ENCODE measurements at regions not wholly inside any gene's neighbourhood (a gene's known extent, or its start where the extent isn't known, plus 50 kb on each side); places are given as distances from the start of the nearest gene placed in this dataset.

DNA sequence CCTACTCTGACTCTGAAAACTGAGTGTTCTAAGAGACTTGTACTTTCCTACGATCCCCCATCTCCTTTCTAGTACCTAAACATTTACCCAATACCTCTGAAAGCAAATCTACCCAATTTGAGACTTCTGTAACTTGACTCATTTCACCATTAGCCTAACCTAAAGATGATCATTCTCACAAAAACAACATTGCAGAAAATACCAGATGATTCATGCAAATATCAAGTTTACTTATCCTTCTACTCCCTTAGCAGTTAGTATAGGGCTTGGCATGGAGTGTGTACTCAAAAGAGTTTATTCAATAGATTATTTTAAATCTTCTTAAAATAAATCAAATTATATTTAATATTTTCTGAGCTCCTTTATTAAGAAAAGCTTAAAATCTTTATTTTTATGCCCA lies 89.6 kb downstream of the NR4A2 start:
- Histone ChIP-seq H3K9me1 (replicated peaks; ENCODE audit: control insufficient read depth, extremely low read depth, insufficient read depth, low read length) (no peaks in the 10 kb centered on the region), H3K4me3 (replicated peaks in 1 of 3; ENCODE audit: insufficient read depth in 1 of 3, low read depth in 1 of 3, low read length in 3 of 3) (no peak overlapping the region), H4K20me1 (replicated peaks; ENCODE audit: control insufficient read depth, extremely low read depth, insufficient read depth, low read length) (no peaks in the 10 kb centered on the region), H2AFZ (ENCODE audit: low read depth, low read length) (no peak overlapping the region), H3K9ac (replicated peaks; ENCODE audit: extremely low read depth, insufficient read depth, low read length) (no peak overlapping the region), H3K79me2 (ENCODE audit: control insufficient read depth, insufficient read depth, low read length) (no peaks in the 10 kb centered on the region), H3K36me3 (ENCODE audit: control insufficient read depth in 2 of 2, extremely low read depth in 1 of 2, insufficient read depth in 2 of 2, low read length in 2 of 2) (no peaks in the 10 kb centered on the region), H3K4me1 (ENCODE audit: control insufficient read depth, extremely low read depth, insufficient read depth, low read length) (no peaks in the 10 kb centered on the region), H3K27ac (ENCODE audit: insufficient read depth, low read depth, low read length) (no peak overlapping the region), H3K9me3 (replicated peaks; ENCODE audit: control insufficient read depth, insufficient read depth, low read length) (no peaks in the 10 kb centered on the region), H3K4me2 (ENCODE audit: insufficient read depth, low read length) (no peak overlapping the region), H3K27me3 (ENCODE audit: control insufficient read depth in 2 of 2, insufficient read depth in 2 of 2, low read length in 2 of 2) (no peaks in the 10 kb centered on the region)
- ChIA-PET POLR2A (no interaction called here), CTCF (no interaction called here)
- BruUV-seq (replicated peaks): no TSS peak
- intact Hi-C loops (cut with micrococcal nuclease): no loop called here
- dilution Hi-C loops (cut with MboI; ENCODE audit: extremely low pct_ligation_motif_present, low sequenced_read_pairs): no loop called here
- TF ChIP-seq JUN (IDR thresholded peaks at IDR 0.05; ENCODE audit: borderline replicate concordance, insufficient read depth, insufficient read length, low read depth) (no peak), POLR2AphosphoS5 (IDR thresholded peaks at IDR 0.05; ENCODE audit: insufficient read depth, low read depth, low read length) (no peak), FOS (IDR thresholded peaks at IDR 0.05; ENCODE audit: borderline replicate concordance, insufficient read depth, low read length) (no peak), MAX (IDR thresholded peaks at IDR 0.05; ENCODE audit: insufficient read depth, insufficient read length) (no peak), POLR2A (IDR thresholded peaks at IDR 0.05; ENCODE audit: low read depth, low read length) (no peak), EZH2 (IDR thresholded peaks at IDR 0.05; ENCODE audit: borderline replicate concordance, low read depth, low read length, severe bottlenecking) (no peak)
- FAIRE-seq (no peak), DNase-seq (ENCODE audit: low read depth, low spot score) (no peak)

- H3K9me1 ChIP-seq (replicated peaks; ENCODE audit: control insufficient read depth, extremely low read depth, insufficient read depth, low read length): no peaks in the 10 kb centered on the region
- no peaks in the 10 kb centered on the region for H4K20me1 ChIP-seq (replicated peaks; ENCODE audit: control insufficient read depth, extremely low read depth, insufficient read depth, low read length)
- no peak overlapping the region for H3K4me3 ChIP-seq (replicated peaks in 1 of 3; ENCODE audit: insufficient read depth in 1 of 3, low read depth in 1 of 3, low read length in 3 of 3)
- H2AFZ ChIP-seq (ENCODE audit: low read depth, low read length): no peak overlapping the region
- ChIA-PET POLR2A (no interaction called here), CTCF (no interaction called here)
- H3K4me2 ChIP-seq (ENCODE audit: insufficient read depth, low read length): no peak overlapping the region
- no peak for DNase-seq (ENCODE audit: low read depth, low spot score)
- no peaks in the 10 kb centered on the region for H3K4me1 ChIP-seq (ENCODE audit: control insufficient read depth, extremely low read depth, insufficient read depth, low read length)
- TF ChIP-seq POLR2AphosphoS5 (IDR thresholded peaks at IDR 0.05; ENCODE audit: insufficient read depth, low read depth, low read length) (no peak), POLR2A (IDR thresholded peaks at IDR 0.05; ENCODE audit: low read depth, low read length) (no peak), MYC (IDR thresholded peaks at IDR 0.05; ENCODE audit: low read depth, low read length) (no peak), JUN (IDR thresholded peaks at IDR 0.05; ENCODE audit: borderline replicate concordance, insufficient read depth, insufficient read length, low read depth) (no peak), CTCF (IDR thresholded peaks at IDR 0.05; ENCODE audit: extremely low read depth in 1 of 2, insufficient read depth in 1 of 2, low read depth in 1 of 2, low read length in 2 of 2) (no peak), EZH2 (IDR thresholded peaks at IDR 0.05; ENCODE audit: borderline replicate concordance, low read depth, low read length, severe bottlenecking) (no peak), FOS (IDR thresholded peaks at IDR 0.05; ENCODE audit: borderline replicate concordance, insufficient read depth, low read length) (no peak)
- no peaks in the 10 kb centered on the region for H3K36me3 ChIP-seq (ENCODE audit: control insufficient read depth in 2 of 2, extremely low read depth in 1 of 2, insufficient read depth in 2 of 2, low read length in 2 of 2)
- dilution Hi-C loops (cut with MboI; ENCODE audit: extremely low pct_ligation_motif_present, low sequenced_read_pairs): no loop called here
- no peak for FAIRE-seq
- BruUV-seq (replicated peaks): no TSS peak
- no peaks in the 10 kb centered on the region for H3K27me3 ChIP-seq (ENCODE audit: control insufficient read depth in 2 of 2, insufficient read depth in 2 of 2, low read length in 2 of 2)
- H3K9ac ChIP-seq (replicated peaks; ENCODE audit: extremely low read depth, insufficient read depth, low read length): no peak overlapping the region
- intact Hi-C loops (cut with micrococcal nuclease): no loop called here
- H3K27ac ChIP-seq (ENCODE audit: insufficient read depth, low read depth, low read length): no peak overlapping the region
- H3K79me2 ChIP-seq (ENCODE audit: control insufficient read depth, insufficient read depth, low read length): no peaks in the 10 kb centered on the region
- H3K9me3 ChIP-seq (replicated peaks; ENCODE audit: control insufficient read depth, insufficient read depth, low read length): no peaks in the 10 kb centered on the region
Measured at GRCh38 chr2:156237558-156237957, 95.0 kb downstream of the NR4A2 start.
